ENCODE measurements at regions not wholly inside any gene's neighbourhood (a gene's known extent, or its start where the extent isn't known, plus 50 kb on each side); places are given as distances from the start of the nearest gene placed in this dataset.
A peak's percentile ranks its signal among the peaks of the same experiment; 100 is the strongest.

- 41% methylated on average over 3 of the region's 3 CpGs for WGBS (ENCODE audit: missing lambda C conversion rate)
- ATAC-seq (no peak), DNase-seq (ENCODE audit: low read depth in 1 of 2, low spot score in 1 of 2) (no peak), FAIRE-seq (no peak)
- Histone ChIP-seq H3K4me2 (peak overlapping the region; percentile 18; the same call in 1 of the 3 replicates), H3K4me3 (no peak overlapping the region), H3K9me3 (no peaks in the 10 kb centered on the region), H3K27ac (no peak overlapping the region), H3K4me1 (0 out of 3 replicates have a peak, but pooled peaks cover 3% of the 10 kb centered on the region)
- ChIA-PET CTCF (no interaction called here), POLR2A (no interaction called here)
- no peak for TF ChIP-seq PBX3 (IDR thresholded peaks at IDR 0.05)
- no peak for TF ChIP-seq TFCP2L1 (CRISPR knock-in tag; IDR thresholded peaks at IDR 0.05)
- no peak for TF ChIP-seq KDM5A (IDR thresholded peaks at IDR 0.05)
- no peak for TF ChIP-seq JUN (IDR thresholded peaks at IDR 0.05)
- no peak for TF ChIP-seq HOXB13 (CRISPR knock-in tag; IDR thresholded peaks at IDR 0.05; ENCODE audit: low read depth)
- no peak for TF ChIP-seq EP300 (IDR thresholded peaks at IDR 0.05)
- no peak for TF ChIP-seq ZNF302 (CRISPR knock-in tag; IDR thresholded peaks at IDR 0.05)
- TF ChIP-seq ELK1 (IDR thresholded peaks at IDR 0.05; ENCODE audit: low read depth, low read length) = no peak
These were observed 460.0 kb upstream of the SGCD start for GRCh38 chr5:155866971-155867370.

- no peaks in the 10 kb centered on the region for H3K9me3 ChIP-seq
- TF ChIP-seq EHF (CRISPR knock-in tag; IDR thresholded peaks at IDR 0.05) = no peak
- TF ChIP-seq SMC3 (IDR thresholded peaks at IDR 0.05) = no peak
- no peak for TF ChIP-seq KDM5A (IDR thresholded peaks at IDR 0.05)
- TF ChIP-seq ESRRA (IDR thresholded peaks at IDR 0.05; ENCODE audit: borderline replicate concordance, low read length) = no peak
- no peak for TF ChIP-seq HOXB5 (CRISPR knock-in tag; IDR thresholded peaks at IDR 0.05)
- H3K4me3 ChIP-seq = no peak overlapping the region
- FAIRE-seq (no peak), DNase-seq (ENCODE audit: low read depth in 1 of 2, low spot score in 1 of 2) (no peak), ATAC-seq (no peak)
- H3K4me2 ChIP-seq = no peak overlapping the region
- 47% methylated on average over 2 of the region's 2 CpGs for WGBS (ENCODE audit: missing lambda C conversion rate)
- peaks cover 5% of the 10 kb centered on the region; the same call in 1 of the 3 replicates for H3K4me1 ChIP-seq
- H3K27ac ChIP-seq = no peak overlapping the region
- POLR2A ChIA-PET = no interaction called here
- CTCF ChIA-PET = no interaction called here
These were observed 459.4 kb upstream of the SGCD start for GRCh38 chr5:155867522-155868088.

- no peaks in the 10 kb centered on the region for H3K9me3 ChIP-seq
- peaks cover 6% of the 10 kb centered on the region; the same call in 1 of the 3 replicates for H3K4me1 ChIP-seq
- no peak overlapping the region for H3K4me3 ChIP-seq
- ATAC-seq (no peak), FAIRE-seq (no peak), DNase-seq (ENCODE audit: low read depth in 1 of 2, low spot score in 1 of 2) (no peak)
- WGBS (ENCODE audit: missing lambda C conversion rate) = 79% methylated on average over 7 of the region's 7 CpGs
- H3K4me2 ChIP-seq = no peak overlapping the region
- ChIA-PET POLR2A (no interaction called here), CTCF (interaction anchor here (0.8 kb wide), 1 partner anchor 8 kb away, joined by 3 read pairs; no protein-coding TSS in a partner anchor)
- TF ChIP-seq USF2 (IDR thresholded peaks at IDR 0.05) = no peak
- TF ChIP-seq MYC (IDR thresholded peaks at IDR 0.05; ENCODE audit: borderline replicate concordance, low read length) = no peak
- TF ChIP-seq CHD4 (IDR thresholded peaks at IDR 0.05; ENCODE audit: borderline replicate concordance) = no peak
- no peak for TF ChIP-seq RARB (CRISPR knock-in tag; IDR thresholded peaks at IDR 0.05)
- no peak overlapping the region for H3K27ac ChIP-seq
These were observed 456.3 kb upstream of the SGCD start for GRCh38 chr5:155870636-155871035.

GRCh38 chr5:155871623-155872022, 455.3 kb upstream of the SGCD start:
- 34% methylated on average over 2 of the region's 2 CpGs for WGBS (ENCODE audit: missing lambda C conversion rate)
- H3K4me1 ChIP-seq = peaks cover 6% of the 10 kb centered on the region; the same call in 1 of the 3 replicates
- H3K27ac ChIP-seq = no peak overlapping the region
- ATAC-seq (no peak; a peak in 1 of 6 replicates), FAIRE-seq (no peak), DNase-seq (ENCODE audit: low read depth in 1 of 2, low spot score in 1 of 2) (no peak)
- no peak overlapping the region for H3K4me3 ChIP-seq
- POLR2A ChIA-PET = no interaction called here
- H3K9me3 ChIP-seq = no peaks in the 10 kb centered on the region
- CTCF ChIA-PET = no interaction called here
- no peak overlapping the region for H3K4me2 ChIP-seq
- no peak for TF ChIP-seq KDM1A (IDR thresholded peaks at IDR 0.05; ENCODE audit: low read depth)
- no peak for TF ChIP-seq MAZ (IDR thresholded peaks at IDR 0.05; ENCODE audit: borderline replicate concordance, low read depth, low read length)
- TF ChIP-seq ZFP36 (IDR thresholded peaks at IDR 0.05; ENCODE audit: borderline replicate concordance, partially characterized antibody) = no peak
- no peak for TF ChIP-seq BHLHE40 (IDR thresholded peaks at IDR 0.05; ENCODE audit: low read depth, low read length)
- TF ChIP-seq ZNF302 (CRISPR knock-in tag; IDR thresholded peaks at IDR 0.05) = no peak
- no peak for TF ChIP-seq E2F6 (IDR thresholded peaks at IDR 0.05; ENCODE audit: borderline replicate concordance, low read depth)
- no peak for TF ChIP-seq KDM5A (IDR thresholded peaks at IDR 0.05)
- no peak for TF ChIP-seq ELK1 (IDR thresholded peaks at IDR 0.05; ENCODE audit: low read depth, low read length)
- TF ChIP-seq MYC (IDR thresholded peaks at IDR 0.05; ENCODE audit: borderline replicate concordance, low read length) = no peak
- TF ChIP-seq HOXB5 (CRISPR knock-in tag; IDR thresholded peaks at IDR 0.05) = no peak
- TF ChIP-seq MAFK (IDR thresholded peaks at IDR 0.05; ENCODE audit: partially characterized antibody) = no peak
- no peak for TF ChIP-seq HOXA7 (CRISPR knock-in tag; IDR thresholded peaks at IDR 0.05)
- TF ChIP-seq ATOH8 (CRISPR knock-in tag; IDR thresholded peaks at IDR 0.05; ENCODE audit: low read depth) = no peak

All from A549 (cell line).